ACC112 (cell line): ENCODE measurements at regions not wholly inside any gene's neighbourhood (a gene's known extent, or its start where the extent isn't known, plus 50 kb on each side); places are given as distances from the start of the nearest gene placed in this dataset.
"Not testable (repeated sequence)": the region's sequence is repeated elsewhere in the genome, so short reads cannot be mapped to it uniquely, and the experiment has no call there.

ENCODE experiments used
- H2AFZ ChIP-seq: fragments of 200-600 bp; sonication (generic); one replicate; pipeline ENCODE4 v1.6.0; 2017; ENCODE audit warnings: antibody characterized with exemption, low read length; ENCODE audit not compliant: unreplicated experiment
- H3K27ac ChIP-seq: fragments of 200-600 bp; sonication (generic); 2 replicates; pipeline ENCODE4 v1.5.1; 2014; ENCODE audit warnings: low read depth, mild to moderate bottlenecking, antibody characterized with exemption, low read length, moderate library complexity
- H3K27me3 ChIP-seq: fragments of 200-600 bp; sonication (generic); 2 replicates; pipeline ENCODE4 v1.6.1; 2014; ENCODE audit warnings: mild to moderate bottlenecking, antibody characterized with exemption, low read length, moderate library complexity, mixed read lengths; ENCODE audit not compliant: insufficient read depth
- H3K36me3 ChIP-seq: fragments of 200-600 bp; sonication (generic); 2 replicates; pipeline ENCODE4 v1.6.1; 2016; ENCODE audit warnings: mild to moderate bottlenecking, antibody characterized with exemption, low read length, moderate library complexity, mixed read lengths; ENCODE audit not compliant: insufficient read depth
- H3K4me1 ChIP-seq: fragments of 200-600 bp; sonication (generic); one replicate; pipeline ENCODE4 v1.6.1; 2016; ENCODE audit warnings: low read length, mixed read lengths; ENCODE audit not compliant: insufficient read depth, unreplicated experiment, control insufficient read depth
- H3K4me3 ChIP-seq: fragments of 200-600 bp; sonication (generic); 2 replicates; pipeline ENCODE4 v1.5.1; 2014; ENCODE audit warnings: mild to moderate bottlenecking, low read depth, low read length
- H3K79me2 ChIP-seq: fragments of 200-600 bp; sonication (generic); one replicate; pipeline ENCODE4 v1.6.0; 2016; ENCODE audit warnings: low read length; ENCODE audit not compliant: control insufficient read depth, unreplicated experiment, insufficient read depth

GRCh38 chr5:37940931-37941623 is 101.2 kb upstream of the GDNF start:
- no peaks in the 10 kb centered on the region for H3K79me2 ChIP-seq
- H3K36me3 ChIP-seq: no peaks in the 10 kb centered on the region
- H2AFZ ChIP-seq: no peak overlapping the region
- H3K27ac ChIP-seq: no peak overlapping the region
- H3K4me1 ChIP-seq: no peaks in the 10 kb centered on the region
- peaks cover 25% of the 10 kb centered on the region; the same call in 1 of the 2 replicates for H3K27me3 ChIP-seq
- H3K4me3 ChIP-seq: no peak overlapping the region

GRCh38 chr5:37938861-37939260 is 99.0 kb upstream of the GDNF start:
- no peaks in the 10 kb centered on the region for H3K79me2 ChIP-seq
- H3K36me3 ChIP-seq: no peaks in the 10 kb centered on the region
- H2AFZ ChIP-seq: no peak overlapping the region
- H3K4me3 ChIP-seq: no peak overlapping the region
- H3K4me1 ChIP-seq: no peaks in the 10 kb centered on the region
- H3K27me3 ChIP-seq: peaks cover 33% of the 10 kb centered on the region
- no peak overlapping the region for H3K27ac ChIP-seq

- H3K4me3 ChIP-seq: no peak overlapping the region
- no peaks in the 10 kb centered on the region for H3K4me1 ChIP-seq
- no peaks in the 10 kb centered on the region for H3K79me2 ChIP-seq
- H2AFZ ChIP-seq: no peak overlapping the region
- no peak overlapping the region for H3K27ac ChIP-seq
- peaks cover 39% of the 10 kb centered on the region for H3K27me3 ChIP-seq
- H3K36me3 ChIP-seq: no peaks in the 10 kb centered on the region
Observed at GRCh38 chr5:37938076-37938852, 98.4 kb upstream of the GDNF start.

- Histone ChIP-seq H3K36me3 (no peaks in the 10 kb centered on the region), H3K4me3 (no peak overlapping the region), H3K4me1 (no peaks in the 10 kb centered on the region), H3K27ac (no peak overlapping the region), H2AFZ (no peak overlapping the region), H3K79me2 (no peaks in the 10 kb centered on the region), H3K27me3 (peaks cover 47% of the 10 kb centered on the region)
Observed at GRCh38 chr5:37936091-37936490, 96.2 kb upstream of the GDNF start.

GRCh38 chr5:37933576-37933975 is 93.7 kb upstream of the GDNF start:
- peaks cover 52% of the 10 kb centered on the region for H3K27me3 ChIP-seq
- no peak overlapping the region for H3K4me3 ChIP-seq
- no peaks in the 10 kb centered on the region for H3K4me1 ChIP-seq
- H3K79me2 ChIP-seq: no peaks in the 10 kb centered on the region
- no peaks in the 10 kb centered on the region for H3K36me3 ChIP-seq
- H3K27ac ChIP-seq: no peak overlapping the region
- H2AFZ ChIP-seq: no peak overlapping the region

- Histone ChIP-seq H3K27ac (no peak overlapping the region), H3K79me2 (no peaks in the 10 kb centered on the region), H3K4me3 (no peak overlapping the region), H3K4me1 (no peaks in the 10 kb centered on the region), H3K27me3 (peaks cover 52% of the 10 kb centered on the region), H3K36me3 (no peaks in the 10 kb centered on the region), H2AFZ (no peak overlapping the region)
Observed at GRCh38 chr5:37932450-37932849, 92.6 kb upstream of the GDNF start.

GRCh38 chr5:37931541-37931940 is 91.7 kb upstream of the GDNF start:
- Histone ChIP-seq H2AFZ (no peak overlapping the region), H3K36me3 (no peaks in the 10 kb centered on the region), H3K79me2 (no peaks in the 10 kb centered on the region), H3K4me3 (no peak overlapping the region), H3K4me1 (no peaks in the 10 kb centered on the region), H3K27me3 (peaks cover 57% of the 10 kb centered on the region), H3K27ac (no peak overlapping the region)

GRCh38 chr5:37930350-37930749 is 90.5 kb upstream of the GDNF start:
- H2AFZ ChIP-seq: no peak overlapping the region
- no peak overlapping the region for H3K27ac ChIP-seq
- H3K27me3 ChIP-seq: peaks cover 57% of the 10 kb centered on the region
- no peaks in the 10 kb centered on the region for H3K36me3 ChIP-seq
- H3K79me2 ChIP-seq: no peaks in the 10 kb centered on the region
- no peaks in the 10 kb centered on the region for H3K4me1 ChIP-seq
- no peak overlapping the region for H3K4me3 ChIP-seq

- Histone ChIP-seq H3K27me3 (peaks cover 59% of the 10 kb centered on the region), H3K4me1 (no peaks in the 10 kb centered on the region), H2AFZ (no peak overlapping the region), H3K27ac (no peak overlapping the region), H3K36me3 (no peaks in the 10 kb centered on the region), H3K4me3 (no peak overlapping the region), H3K79me2 (no peaks in the 10 kb centered on the region)
Observed at GRCh38 chr5:37929791-37930190, 90.0 kb upstream of the GDNF start.

GRCh38 chr5:37927753-37928152 is 87.9 kb upstream of the GDNF start:
- H3K27me3 ChIP-seq: peaks cover 61% of the 10 kb centered on the region
- not testable (repeated sequence) for H3K79me2 ChIP-seq, H3K4me1 ChIP-seq, H2AFZ ChIP-seq, H3K4me3 ChIP-seq, H3K36me3 ChIP-seq, H3K27ac ChIP-seq

GRCh38 chr5:37926732-37927131 is 86.9 kb upstream of the GDNF start:
- no peak overlapping the region for H3K27ac ChIP-seq
- no peaks in the 10 kb centered on the region for H3K36me3 ChIP-seq
- no peak overlapping the region for H3K4me3 ChIP-seq
- H2AFZ ChIP-seq: no peak overlapping the region
- no peaks in the 10 kb centered on the region for H3K79me2 ChIP-seq
- peaks cover 63% of the 10 kb centered on the region for H3K27me3 ChIP-seq
- H3K4me1 ChIP-seq: no peaks in the 10 kb centered on the region
